Ammon's horn (tissue), 1 donor: ENCODE measurements at regions not wholly inside any gene's neighbourhood (a gene's known extent, or its start where the extent isn't known, plus 50 kb on each side); places are given as distances from the start of the nearest gene placed in this dataset.

Source experiments
- DNase-seq: peaks from one replicate; pipeline ENCODE4 v3.0.0-alpha.2; 2016; ENCODE audit warnings: low spot score

DNA sequence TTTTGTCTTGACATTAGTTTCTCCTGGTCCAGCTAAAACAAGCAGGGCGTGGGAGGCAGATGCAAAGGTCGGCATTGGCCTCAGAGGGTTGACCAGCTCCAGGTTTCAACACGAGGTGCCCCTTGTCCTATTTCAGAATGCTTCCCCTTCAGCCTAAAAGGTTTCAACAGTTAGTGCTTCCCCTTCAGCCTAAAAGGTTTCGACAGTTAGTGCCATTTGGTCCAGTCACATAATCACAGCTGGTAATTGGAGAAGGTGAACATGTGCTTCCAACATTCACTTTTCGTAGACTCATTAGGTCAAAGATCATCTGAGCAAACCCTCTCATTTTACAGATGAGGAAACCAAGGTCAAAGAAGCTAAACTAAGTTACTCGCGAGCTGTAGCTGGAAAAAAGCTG, 270.3 kb upstream of the MAP3K1 start:
- no peak for DNase-seq

DNA sequence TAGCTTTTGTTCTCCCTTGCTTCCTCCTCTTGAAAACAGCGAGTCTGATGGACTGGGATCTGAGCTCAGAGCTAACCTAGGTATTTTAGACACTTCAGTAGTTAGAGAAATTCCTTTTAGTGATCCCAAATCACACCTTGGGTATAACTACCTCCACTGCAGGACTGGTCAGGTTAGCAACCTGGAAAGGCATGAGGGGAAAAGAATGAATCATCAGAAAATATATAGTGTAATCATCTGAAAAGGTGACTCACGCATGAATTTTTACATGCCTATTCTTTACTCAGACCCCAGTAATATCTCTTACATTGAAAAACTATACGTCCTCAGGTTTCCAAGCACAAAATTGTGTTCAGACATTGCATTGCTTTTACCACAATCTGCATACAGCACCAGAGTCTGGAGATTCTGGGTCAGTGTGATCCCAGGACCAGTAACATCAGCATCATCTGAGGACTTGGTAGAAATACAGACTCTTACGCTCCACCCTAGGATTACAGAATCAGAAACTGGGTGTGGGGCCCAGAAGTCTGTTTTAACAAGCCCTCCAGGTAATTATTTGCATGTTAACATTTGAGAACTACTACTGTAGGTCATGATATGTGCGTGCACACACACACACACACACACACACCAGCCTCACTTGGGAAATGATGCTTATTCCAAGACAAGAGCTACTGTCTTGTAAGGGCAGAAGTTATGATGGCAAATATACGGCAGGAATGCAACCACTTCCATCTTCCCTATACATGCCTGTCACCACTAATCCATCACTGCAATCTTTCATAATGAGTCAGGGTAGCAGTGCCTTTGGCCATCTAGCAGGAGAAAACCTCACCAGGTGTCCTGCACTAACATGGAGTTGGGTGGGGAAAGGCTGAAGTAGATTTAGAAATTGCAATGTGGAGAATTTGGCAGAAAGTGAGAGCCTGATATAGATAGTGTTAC, 271.6 kb upstream of the MAP3K1 start:
- DNase-seq, result no peak

GRCh38 chr5:56540266-56540665, 275.1 kb upstream of the MAP3K1 start:
- no peak for DNase-seq

GRCh38 chr5:56538580-56538979, 276.8 kb upstream of the MAP3K1 start:
- no peak for DNase-seq

DNA sequence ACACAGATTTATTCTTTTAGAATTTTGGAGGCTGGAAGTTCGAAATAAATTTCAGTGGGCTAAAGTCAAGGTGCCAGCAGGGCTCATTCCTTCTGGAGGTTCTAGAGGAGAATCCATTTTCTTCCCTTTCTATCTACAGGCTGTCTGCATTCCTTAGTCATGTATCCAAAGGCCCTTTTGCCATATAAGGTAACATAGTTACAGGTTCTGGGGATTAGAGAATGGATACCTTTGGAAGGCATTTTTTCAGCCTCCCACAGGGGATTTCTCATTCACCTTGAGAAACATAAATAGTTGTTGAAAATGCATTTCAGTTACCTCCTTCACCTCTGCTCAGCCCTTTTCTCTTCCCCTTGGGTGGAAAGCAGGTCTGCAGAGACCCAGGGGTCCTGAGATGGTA, 280.0 kb upstream of the MAP3K1 start:
- DNase-seq, result no peak

- DNase-seq, result no peak
Measured at GRCh38 chr5:56534102-56534829, 281.1 kb upstream of the MAP3K1 start.

- DNase-seq, result peak; percentile 36
Measured at GRCh38 chr5:56532466-56532865, 282.9 kb upstream of the MAP3K1 start.

- DNase-seq, result no peak
Measured at GRCh38 chr5:56530626-56531138, 284.7 kb upstream of the MAP3K1 start.

DNA sequence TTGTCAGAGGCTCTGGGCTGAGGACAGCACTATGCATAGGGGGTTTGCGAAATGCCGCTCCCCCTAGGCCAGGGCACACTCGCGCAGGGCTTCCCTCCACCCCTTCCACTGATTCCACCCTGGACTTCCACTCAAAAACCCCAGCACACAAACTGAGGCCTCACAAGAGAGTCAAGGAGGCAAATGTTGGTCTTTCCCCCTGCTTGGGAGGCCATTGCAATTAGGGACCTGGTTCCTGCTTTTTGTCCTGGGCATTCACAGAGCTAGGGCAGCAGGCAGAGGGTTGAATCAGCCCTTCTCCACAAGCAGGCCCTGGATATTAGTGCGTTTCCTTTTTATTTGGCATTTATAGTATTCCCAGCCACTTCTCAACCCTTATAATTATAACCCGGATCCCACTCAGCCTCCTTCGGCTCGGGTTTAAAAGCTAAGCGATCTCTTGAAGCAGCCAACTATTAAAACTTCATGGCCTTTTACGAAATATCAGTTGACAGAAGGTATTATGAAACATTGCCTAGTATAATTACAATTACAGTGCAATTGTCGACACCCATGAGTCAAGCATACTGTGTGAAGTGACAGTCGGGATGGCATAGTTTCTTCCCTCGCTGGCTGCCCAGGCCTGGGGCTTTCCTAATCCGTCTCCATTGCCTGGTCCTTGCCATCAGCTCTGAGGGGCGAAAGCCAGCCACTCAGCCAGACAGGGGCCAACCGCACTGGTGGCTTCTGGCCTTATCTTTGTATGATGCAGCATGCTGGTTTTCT, 285.5 kb upstream of the MAP3K1 start:
- peak; percentile 40 for DNase-seq

GRCh38 chr5:56527174-56527573, 288.2 kb upstream of the MAP3K1 start:
- DNase-seq, result no peak

DNA sequence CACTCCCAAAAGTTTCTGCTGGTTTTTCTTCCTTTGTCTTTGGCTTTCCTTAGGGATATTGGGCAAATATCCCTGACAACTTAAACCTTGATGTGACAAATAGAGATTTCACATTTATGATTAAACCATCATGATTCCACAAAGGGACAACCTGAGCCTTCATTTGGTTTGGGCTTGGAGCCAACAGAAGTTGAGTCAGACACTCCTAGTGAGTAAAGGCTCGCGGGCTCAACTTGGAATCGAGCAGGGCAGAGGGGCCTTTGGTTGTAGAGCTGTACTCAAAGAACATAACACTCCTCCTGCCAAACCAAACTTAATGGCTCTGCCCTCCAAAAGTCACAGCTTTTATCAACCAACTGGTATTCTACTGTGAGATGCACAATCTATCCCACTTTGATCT, 290.2 kb upstream of the MAP3K1 start:
- DNase-seq, result no peak

DNA sequence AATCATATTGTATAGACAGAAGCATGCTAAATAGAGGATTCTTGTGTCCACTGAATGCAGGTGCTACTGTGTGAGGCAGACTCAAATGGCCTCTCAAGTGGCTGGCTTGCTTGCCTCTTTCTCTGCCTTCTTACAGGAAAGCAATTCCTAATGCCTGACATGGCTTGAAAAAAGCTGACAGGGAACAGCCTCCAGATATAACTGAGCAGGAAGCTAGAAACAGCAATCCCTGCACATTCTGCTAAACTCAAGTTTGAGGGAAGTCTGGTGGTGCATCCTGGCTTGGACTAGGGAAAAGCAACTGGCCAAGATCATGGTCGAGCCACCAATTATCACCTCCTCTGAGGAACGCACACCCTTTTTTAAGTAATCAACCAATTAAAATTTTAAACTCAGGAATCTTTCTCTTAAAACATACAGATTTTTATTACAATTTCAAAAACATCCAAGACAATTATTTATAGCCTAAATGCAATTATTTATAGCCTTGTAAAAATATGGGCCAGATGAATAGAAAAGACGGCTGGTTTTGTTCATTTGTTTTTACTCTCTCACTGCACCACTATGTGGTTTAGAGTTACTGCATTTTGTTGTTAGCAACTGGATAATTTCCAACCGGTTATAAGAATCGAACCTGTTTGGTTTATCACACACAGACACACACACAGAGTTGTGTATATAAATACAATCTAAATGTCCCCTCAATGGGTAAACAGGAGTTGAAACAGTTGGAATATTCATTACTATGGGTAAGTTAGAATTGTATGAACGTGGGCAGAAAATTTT, 290.9 kb upstream of the ANKRD55 start:
- no peak for DNase-seq

DNA sequence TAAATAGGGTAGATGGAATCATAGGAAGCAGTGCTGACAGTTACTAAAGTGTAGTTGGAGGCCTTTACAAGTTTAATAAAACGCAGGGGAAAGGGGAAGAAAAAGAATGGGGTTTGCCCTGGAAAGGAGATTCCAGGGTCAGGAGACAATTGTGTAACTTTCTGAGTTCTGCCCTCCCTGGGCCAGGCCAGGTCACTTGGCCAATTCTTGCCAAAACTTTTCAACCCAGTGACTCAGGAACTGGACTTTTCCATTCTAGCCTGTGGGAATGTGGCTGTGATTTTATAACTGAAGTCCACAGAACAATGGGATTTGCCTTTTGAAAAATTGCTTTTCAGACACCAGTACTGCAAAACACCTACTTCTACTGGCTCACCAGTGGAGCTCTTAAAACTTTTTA, 289.8 kb upstream of the ANKRD55 start:
- DNase-seq, result no peak

DNA sequence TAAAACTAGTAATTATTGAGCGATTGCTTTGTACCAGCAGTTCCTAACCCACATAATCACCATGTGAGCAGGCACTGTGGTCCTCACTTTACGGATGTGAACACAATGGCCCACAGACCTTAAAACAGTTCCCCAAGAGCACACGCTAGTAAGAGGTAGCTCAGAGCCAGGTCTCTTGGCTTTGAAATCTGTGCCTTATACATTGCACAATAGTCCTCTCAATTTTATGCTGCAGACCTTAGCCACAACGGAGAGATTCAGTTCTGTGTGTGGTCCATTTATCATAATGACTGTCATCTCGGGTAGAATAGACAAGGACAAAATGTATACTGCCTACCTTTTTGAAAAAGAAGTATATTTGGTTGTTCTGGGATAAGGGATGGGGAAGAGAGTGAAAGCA, 289.0 kb upstream of the ANKRD55 start:
- DNase-seq, result no peak

GRCh38 chr5:56520986-56521730, 288.0 kb upstream of the ANKRD55 start:
- DNase-seq, result peak; percentile 54

GRCh38 chr5:56518820-56519219, 285.7 kb upstream of the ANKRD55 start:
- DNase-seq, result no peak

GRCh38 chr5:56517011-56517416, 283.9 kb upstream of the ANKRD55 start:
- peak; percentile 62 for DNase-seq

DNA sequence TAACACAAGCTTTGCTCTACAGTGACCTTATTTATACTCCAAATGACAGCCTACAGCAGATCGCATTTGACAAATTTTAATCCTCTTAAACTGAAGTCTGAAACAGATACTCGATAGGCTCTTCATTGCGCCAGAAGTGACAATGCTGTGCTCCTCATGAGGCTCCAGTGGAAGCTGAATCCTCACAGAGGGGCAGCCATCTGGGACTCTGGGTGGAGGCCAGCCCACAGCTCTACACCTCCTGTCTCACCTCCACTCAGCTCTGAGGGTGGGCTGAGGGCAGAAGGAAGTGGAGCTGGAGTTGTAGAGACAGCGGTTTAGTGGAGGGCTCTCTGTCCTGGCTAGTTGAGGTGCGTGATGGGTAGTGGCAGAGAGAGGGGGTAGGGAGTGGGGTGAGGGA, 283.3 kb upstream of the ANKRD55 start:
- DNase-seq, result no peak

- no peak for DNase-seq
Measured at GRCh38 chr5:56516035-56516434, 282.9 kb upstream of the ANKRD55 start.

- DNase-seq, result no peak
Measured at GRCh38 chr5:56515011-56515410, 281.9 kb upstream of the ANKRD55 start.

GRCh38 chr5:56514245-56514644, 281.1 kb upstream of the ANKRD55 start:
- no peak for DNase-seq
